ENCODE measurements at regions not wholly inside any gene's neighbourhood (a gene's known extent, or its start where the extent isn't known, plus 50 kb on each side); places are given as distances from the start of the nearest gene placed in this dataset.
"Not testable (repeated sequence)": the region's sequence is repeated elsewhere in the genome, so short reads cannot be mapped to it uniquely, and the experiment has no call there.

DNA sequence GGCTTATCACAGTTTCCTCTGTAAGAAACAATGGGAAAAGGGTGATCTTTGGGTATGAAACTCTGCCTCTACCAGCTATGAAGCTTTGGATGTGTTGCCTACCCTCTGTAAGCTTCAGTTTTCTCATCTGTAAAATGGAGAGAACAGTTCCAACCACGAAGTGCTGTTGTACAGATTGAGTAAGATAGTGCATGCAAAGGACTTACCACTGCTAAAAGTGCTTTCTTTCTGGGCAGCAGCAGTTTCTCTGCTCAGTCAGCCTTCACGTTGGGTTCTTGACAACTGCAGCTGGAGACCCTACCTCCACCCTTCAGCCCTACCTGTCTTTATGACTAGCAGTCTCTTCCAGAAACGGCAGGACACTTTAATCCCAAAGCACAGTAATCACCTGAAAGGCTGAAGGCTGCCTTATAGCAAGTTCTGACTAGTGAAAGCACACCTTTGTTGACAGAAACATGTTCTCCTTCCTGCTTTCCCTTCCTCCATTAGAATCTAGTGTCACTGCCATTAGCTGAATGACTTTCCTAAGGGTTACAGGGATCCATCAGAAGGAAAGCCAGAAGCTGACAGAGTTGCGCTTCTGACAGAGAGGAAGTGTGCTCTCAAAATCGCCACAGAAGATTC, 91.4 kb downstream of the RPL27A start:
- Mint-ChIP-seq H3K27ac (no peak overlapping the region), H3K4me1 (ENCODE audit: low read depth) (no peaks in the 10 kb centered on the region), H3K27me3 (no peaks in the 10 kb centered on the region), H3K9me3 (no peaks in the 10 kb centered on the region), H3K36me3 (ENCODE audit: low read depth) (no peaks in the 10 kb centered on the region), H3K4me3 (no peak overlapping the region)
- Histone ChIP-seq H3K4me1 (ENCODE audit: insufficient read depth, low read length) (no peaks in the 10 kb centered on the region), H3K9me3 (ENCODE audit: control insufficient read depth in 1 of 2, insufficient read depth in 1 of 2, low read length in 2 of 2) (no peaks in the 10 kb centered on the region), H3K27ac (ENCODE audit: low read depth in 1 of 2, low read length in 2 of 2) (no peak overlapping the region), H3K4me3 (ENCODE audit: low read length) (no peak overlapping the region), H3K27me3 (ENCODE audit: control insufficient read depth in 1 of 2, insufficient read depth in 2 of 2, low read length in 2 of 2) (no peaks in the 10 kb centered on the region), H3K36me3 (ENCODE audit: insufficient read depth, low read length) (no peaks in the 10 kb centered on the region)
- DNase-seq (no peak), ATAC-seq (ENCODE audit: poor library complexity) (no peak)
- intact Hi-C loops (cut with DNase I, micrococcal nuclease) = no loop called here
- TF ChIP-seq, protein P1, sequence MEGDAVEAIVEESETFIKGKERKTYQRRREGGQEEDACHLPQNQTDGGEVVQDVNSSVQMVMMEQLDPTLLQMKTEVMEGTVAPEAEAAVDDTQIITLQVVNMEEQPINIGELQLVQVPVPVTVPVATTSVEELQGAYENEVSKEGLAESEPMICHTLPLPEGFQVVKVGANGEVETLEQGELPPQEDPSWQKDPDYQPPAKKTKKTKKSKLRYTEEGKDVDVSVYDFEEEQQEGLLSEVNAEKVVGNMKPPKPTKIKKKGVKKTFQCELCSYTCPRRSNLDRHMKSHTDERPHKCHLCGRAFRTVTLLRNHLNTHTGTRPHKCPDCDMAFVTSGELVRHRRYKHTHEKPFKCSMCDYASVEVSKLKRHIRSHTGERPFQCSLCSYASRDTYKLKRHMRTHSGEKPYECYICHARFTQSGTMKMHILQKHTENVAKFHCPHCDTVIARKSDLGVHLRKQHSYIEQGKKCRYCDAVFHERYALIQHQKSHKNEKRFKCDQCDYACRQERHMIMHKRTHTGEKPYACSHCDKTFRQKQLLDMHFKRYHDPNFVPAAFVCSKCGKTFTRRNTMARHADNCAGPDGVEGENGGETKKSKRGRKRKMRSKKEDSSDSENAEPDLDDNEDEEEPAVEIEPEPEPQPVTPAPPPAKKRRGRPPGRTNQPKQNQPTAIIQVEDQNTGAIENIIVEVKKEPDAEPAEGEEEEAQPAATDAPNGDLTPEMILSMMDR (IDR thresholded peaks at IDR 0.05) = no peak
- CTCF ChIA-PET = no interaction called here
- POLR2A ChIA-PET = no interaction called here

DNA sequence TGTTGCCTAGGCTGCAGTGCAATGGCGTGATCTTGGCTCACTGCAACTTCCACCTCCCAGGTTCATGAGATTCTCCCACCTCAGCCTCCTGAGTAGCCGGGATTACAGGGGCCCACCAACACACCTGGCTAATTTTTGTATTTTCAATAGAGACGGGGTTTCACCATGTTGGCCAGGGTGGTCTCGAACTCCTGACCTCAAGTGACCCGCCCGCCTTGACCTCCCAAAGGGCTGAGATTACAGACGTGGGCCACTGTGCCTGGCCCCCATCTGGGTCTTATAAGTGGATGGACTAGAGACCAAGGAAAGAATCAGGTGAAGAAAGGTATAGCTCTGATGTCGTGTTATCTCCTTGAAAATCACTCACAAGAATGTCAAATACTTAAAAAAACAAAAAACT, 92.3 kb downstream of the RPL27A start:
- H3K4me1 ChIP-seq (ENCODE audit: insufficient read depth, low read length); POLR2A ChIA-PET; H3K27ac ChIP-seq (ENCODE audit: low read depth in 1 of 2, low read length in 2 of 2); H3K27me3 ChIP-seq (ENCODE audit: control insufficient read depth in 1 of 2, insufficient read depth in 2 of 2, low read length in 2 of 2); H3K36me3 Mint-ChIP-seq (ENCODE audit: low read depth); H3K9me3 ChIP-seq (ENCODE audit: control insufficient read depth in 1 of 2, insufficient read depth in 1 of 2, low read length in 2 of 2); H3K27ac Mint-ChIP-seq; DNase-seq; H3K4me3 ChIP-seq (ENCODE audit: low read length); H3K9me3 Mint-ChIP-seq; H3K27me3 Mint-ChIP-seq; H3K36me3 ChIP-seq (ENCODE audit: insufficient read depth, low read length); CTCF ChIA-PET; H3K4me3 Mint-ChIP-seq; intact Hi-C loops (cut with DNase I, micrococcal nuclease); H3K4me1 Mint-ChIP-seq (ENCODE audit: low read depth); ATAC-seq (ENCODE audit: poor library complexity): not testable (repeated sequence)

DNA sequence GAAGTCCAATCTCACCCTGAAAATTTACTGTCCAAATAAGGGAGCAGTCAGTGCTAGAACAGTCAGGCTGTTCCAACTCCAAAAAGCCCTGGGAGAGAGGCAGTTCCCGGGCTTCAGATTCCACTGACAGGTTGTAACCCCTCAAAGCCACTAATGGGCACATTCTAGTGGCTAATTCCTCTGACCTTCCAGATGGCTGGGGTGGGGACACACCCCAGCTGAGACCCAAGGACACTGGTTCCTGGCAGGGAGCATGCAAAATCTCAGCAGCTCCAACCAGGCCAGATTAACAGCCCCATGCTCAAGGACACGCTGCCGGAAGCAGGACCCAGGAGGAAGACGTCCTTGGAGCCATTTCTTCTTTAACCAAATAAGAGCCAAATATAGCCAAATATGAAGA, 92.7 kb downstream of the RPL27A start:
- Mint-ChIP-seq H3K27ac (no peak overlapping the region), H3K36me3 (ENCODE audit: low read depth) (no peaks in the 10 kb centered on the region), H3K27me3 (peaks cover 5% of the 10 kb centered on the region), H3K9me3 (no peaks in the 10 kb centered on the region), H3K4me1 (ENCODE audit: low read depth) (no peaks in the 10 kb centered on the region), H3K4me3 (no peak overlapping the region)
- ATAC-seq (ENCODE audit: poor library complexity) (no peak), DNase-seq (no peak)
- no peak overlapping the region for H3K4me3 ChIP-seq (ENCODE audit: low read length)
- TF ChIP-seq, protein P1 (IDR thresholded peaks at IDR 0.05) = no peak
- H3K4me1 ChIP-seq (ENCODE audit: insufficient read depth, low read length) = no peaks in the 10 kb centered on the region
- ChIA-PET CTCF (no interaction called here), POLR2A (no interaction called here)
- H3K27me3 ChIP-seq (ENCODE audit: control insufficient read depth in 1 of 2, insufficient read depth in 2 of 2, low read length in 2 of 2) = no peaks in the 10 kb centered on the region
- no peaks in the 10 kb centered on the region for H3K36me3 ChIP-seq (ENCODE audit: insufficient read depth, low read length)
- intact Hi-C loops (cut with DNase I, micrococcal nuclease) = no loop called here
- H3K9me3 ChIP-seq (ENCODE audit: control insufficient read depth in 1 of 2, insufficient read depth in 1 of 2, low read length in 2 of 2) = no peaks in the 10 kb centered on the region
- H3K27ac ChIP-seq (ENCODE audit: low read depth in 1 of 2, low read length in 2 of 2) = no peak overlapping the region

DNA sequence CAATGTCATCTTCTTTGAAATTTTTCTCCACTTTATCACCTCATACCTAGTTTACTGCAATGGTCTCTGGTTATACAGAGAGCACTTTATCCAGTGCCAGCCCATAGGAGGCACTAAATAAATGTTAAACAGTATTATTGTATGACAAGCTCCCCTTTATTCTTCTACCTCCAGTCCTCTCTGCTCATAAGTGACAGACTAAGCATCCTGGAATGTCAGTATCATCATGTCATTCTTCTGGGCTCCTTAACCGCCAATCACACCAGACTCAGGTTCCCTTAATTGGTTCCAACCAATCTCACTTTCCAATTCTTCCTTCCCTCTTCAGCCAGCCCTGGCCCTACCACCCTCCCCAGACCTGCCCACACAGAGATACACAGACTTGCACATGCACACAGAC, 93.1 kb downstream of the RPL27A start:
- Mint-ChIP-seq H3K4me3 (no peak overlapping the region), H3K27ac (no peak overlapping the region), H3K4me1 (ENCODE audit: low read depth) (no peaks in the 10 kb centered on the region), H3K27me3 (peaks cover 9% of the 10 kb centered on the region), H3K9me3 (no peaks in the 10 kb centered on the region), H3K36me3 (ENCODE audit: low read depth) (no peaks in the 10 kb centered on the region)
- Histone ChIP-seq H3K27ac (ENCODE audit: low read depth in 1 of 2, low read length in 2 of 2) (no peak overlapping the region), H3K4me1 (ENCODE audit: insufficient read depth, low read length) (no peaks in the 10 kb centered on the region), H3K4me3 (ENCODE audit: low read length) (no peak overlapping the region), H3K9me3 (ENCODE audit: control insufficient read depth in 1 of 2, insufficient read depth in 1 of 2, low read length in 2 of 2) (no peaks in the 10 kb centered on the region), H3K27me3 (ENCODE audit: control insufficient read depth in 1 of 2, insufficient read depth in 2 of 2, low read length in 2 of 2) (no peaks in the 10 kb centered on the region), H3K36me3 (ENCODE audit: insufficient read depth, low read length) (no peaks in the 10 kb centered on the region)
- CTCF ChIA-PET = no interaction called here
- ATAC-seq (ENCODE audit: poor library complexity) (no peak), DNase-seq (no peak)
- POLR2A ChIA-PET = no interaction called here
- intact Hi-C loops (cut with DNase I, micrococcal nuclease) = no loop called here
- TF ChIP-seq, protein P1 (IDR thresholded peaks at IDR 0.05) = no peak

Measured in CD4-positive, alpha-beta T cell (primary cell).